ENCODE measurements at regions not wholly inside any gene's neighbourhood (a gene's known extent, or its start where the extent isn't known, plus 50 kb on each side); places are given as distances from the start of the nearest gene placed in this dataset.

DNA sequence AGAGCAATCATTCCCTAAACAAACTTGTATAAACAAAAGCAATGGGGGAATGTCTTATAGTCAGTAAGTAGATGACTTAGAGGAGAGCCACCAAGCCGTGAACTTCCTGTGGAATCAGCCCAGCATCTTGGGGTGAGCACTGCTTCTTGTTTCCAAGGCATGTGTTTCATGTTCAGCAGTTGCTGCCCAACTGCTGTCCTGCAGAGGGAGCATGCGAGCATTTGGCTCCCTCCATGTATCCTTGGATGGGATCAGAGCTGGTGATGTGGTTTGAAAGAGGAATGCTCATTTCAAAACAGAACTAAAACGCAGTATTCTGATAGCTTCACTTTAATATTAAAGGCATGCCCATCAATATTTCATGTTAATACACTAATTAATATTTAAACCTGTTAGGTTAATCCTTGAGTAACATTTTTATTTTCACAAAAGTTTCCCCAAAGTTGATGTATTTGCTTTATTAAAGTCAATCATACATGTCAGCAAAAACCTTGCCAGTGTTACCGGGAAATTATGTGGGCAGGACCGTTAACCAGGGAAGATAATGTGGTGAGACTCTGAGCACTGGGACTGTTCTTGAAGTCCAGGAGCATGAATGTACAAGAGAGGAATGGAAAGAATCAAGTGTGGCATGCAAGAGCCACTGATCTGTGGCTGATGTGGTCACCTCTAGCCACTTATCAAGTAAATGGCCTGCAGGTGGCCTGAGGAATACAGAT lies 172.1 kb upstream of the GGTLC1 start:
- Mint-ChIP-seq H3K27me3 (ENCODE audit: low read depth in 2 of 2) (no peaks in the 10 kb centered on the region), H3K9me3 (no peaks in the 10 kb centered on the region), H3K27ac (no peak overlapping the region), H3K36me3 (no peaks in the 10 kb centered on the region), H3K4me3 (no peak overlapping the region), H3K4me1 (peaks cover 39 to 58% of the 10 kb centered on the region in 2 donors)
- intact Hi-C loops (cut with micrococcal nuclease): no loop called here
- Histone ChIP-seq H3K9me3 (ENCODE audit: control insufficient read depth, insufficient read depth, low read length) (no peaks in the 10 kb centered on the region), H3K4me1 (ENCODE audit: control insufficient read depth, insufficient read depth, low read length) (peaks cover 18% of the 10 kb centered on the region), H3K4me3 (ENCODE audit: low read length) (no peak overlapping the region), H3K36me3 (ENCODE audit: control insufficient read depth, insufficient read depth, low read length) (no peaks in the 10 kb centered on the region), H3K27me3 (ENCODE audit: control insufficient read depth, insufficient read depth, low read length) (no peaks in the 10 kb centered on the region), H3K27ac (ENCODE audit: low read length) (no peak overlapping the region)
- DNase-seq (peak in 1 of 2 donors; percentile 43), ATAC-seq (no peak)
- WGBS (ENCODE audit: insufficient coverage): 39% methylated on average over 4 of the region's 5 CpGs
- TF ChIP-seq, protein P1, sequence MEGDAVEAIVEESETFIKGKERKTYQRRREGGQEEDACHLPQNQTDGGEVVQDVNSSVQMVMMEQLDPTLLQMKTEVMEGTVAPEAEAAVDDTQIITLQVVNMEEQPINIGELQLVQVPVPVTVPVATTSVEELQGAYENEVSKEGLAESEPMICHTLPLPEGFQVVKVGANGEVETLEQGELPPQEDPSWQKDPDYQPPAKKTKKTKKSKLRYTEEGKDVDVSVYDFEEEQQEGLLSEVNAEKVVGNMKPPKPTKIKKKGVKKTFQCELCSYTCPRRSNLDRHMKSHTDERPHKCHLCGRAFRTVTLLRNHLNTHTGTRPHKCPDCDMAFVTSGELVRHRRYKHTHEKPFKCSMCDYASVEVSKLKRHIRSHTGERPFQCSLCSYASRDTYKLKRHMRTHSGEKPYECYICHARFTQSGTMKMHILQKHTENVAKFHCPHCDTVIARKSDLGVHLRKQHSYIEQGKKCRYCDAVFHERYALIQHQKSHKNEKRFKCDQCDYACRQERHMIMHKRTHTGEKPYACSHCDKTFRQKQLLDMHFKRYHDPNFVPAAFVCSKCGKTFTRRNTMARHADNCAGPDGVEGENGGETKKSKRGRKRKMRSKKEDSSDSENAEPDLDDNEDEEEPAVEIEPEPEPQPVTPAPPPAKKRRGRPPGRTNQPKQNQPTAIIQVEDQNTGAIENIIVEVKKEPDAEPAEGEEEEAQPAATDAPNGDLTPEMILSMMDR (IDR thresholded peaks at IDR 0.05): peak; percentile 44

DNA sequence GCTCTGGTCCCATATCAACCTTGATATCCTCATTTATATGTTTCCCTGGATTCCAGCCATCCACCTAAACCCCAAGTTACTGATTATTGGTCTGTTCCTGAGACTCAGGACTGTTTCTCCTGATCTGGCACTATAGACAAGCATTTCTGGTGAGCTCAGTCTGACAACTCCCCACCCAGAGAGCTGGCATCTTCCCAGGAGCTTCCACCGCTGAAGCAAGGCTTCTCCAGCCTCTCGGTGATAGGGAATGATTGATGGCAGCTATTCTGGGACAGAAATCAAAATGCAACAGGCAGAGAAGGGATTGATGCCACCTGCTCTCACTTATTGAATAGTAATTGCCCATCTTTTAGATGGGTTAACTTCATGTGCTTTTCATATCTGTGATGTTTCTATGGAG lies 169.7 kb upstream of the GGTLC1 start:
- Histone ChIP-seq H3K27me3 (ENCODE audit: control insufficient read depth, insufficient read depth, low read length) (no peaks in the 10 kb centered on the region), H3K4me3 (ENCODE audit: low read length) (no peak overlapping the region), H3K9me3 (ENCODE audit: control insufficient read depth, insufficient read depth, low read length) (no peaks in the 10 kb centered on the region), H3K27ac (ENCODE audit: low read length) (no peak overlapping the region), H3K4me1 (ENCODE audit: control insufficient read depth, insufficient read depth, low read length) (peaks cover 18% of the 10 kb centered on the region), H3K36me3 (ENCODE audit: control insufficient read depth, insufficient read depth, low read length) (no peaks in the 10 kb centered on the region)
- no peak for ATAC-seq
- Mint-ChIP-seq H3K27ac (peak overlapping the region; percentile 81 to 94), H3K4me3 (peak overlapping the region; percentile 32), H3K4me1 (peaks cover 44 to 64% of the 10 kb centered on the region in 2 donors), H3K9me3 (no peaks in the 10 kb centered on the region), H3K36me3 (no peaks in the 10 kb centered on the region), H3K27me3 (ENCODE audit: low read depth in 2 of 2) (peaks cover 0 to 8% of the 10 kb centered on the region in 2 donors)
- WGBS (ENCODE audit: insufficient coverage): 85% methylated on average over 2 of the region's 2 CpGs
- TF ChIP-seq, protein P1 (IDR thresholded peaks at IDR 0.05): no peak
- no peak for DNase-seq
- intact Hi-C loops (cut with micrococcal nuclease): no loop called here

DNA sequence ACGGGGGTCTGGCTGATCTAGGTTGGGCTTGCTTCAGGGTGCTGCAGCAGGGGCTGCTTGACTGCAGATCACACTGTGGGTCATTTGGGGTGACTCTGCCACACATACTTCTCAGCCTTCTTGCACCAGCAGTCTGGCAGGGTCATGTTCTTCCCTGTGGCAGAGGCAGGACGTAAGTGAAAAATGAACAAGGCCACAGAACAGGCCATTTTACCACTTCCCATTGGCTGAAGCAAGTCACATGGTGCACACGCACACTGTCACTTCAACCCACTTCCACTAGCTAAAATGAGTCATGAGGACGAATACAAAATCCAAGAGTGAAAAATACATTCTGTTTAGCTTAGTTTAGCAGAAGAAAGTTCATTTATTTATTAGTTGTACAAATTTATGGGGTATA lies 168.6 kb upstream of the GGTLC1 start:
- TF ChIP-seq, protein P1 (IDR thresholded peaks at IDR 0.05): no peak
- peak overlapping the region; percentile 61 for H3K4me3 Mint-ChIP-seq
- no peaks in the 10 kb centered on the region for H3K36me3 Mint-ChIP-seq
- peak overlapping the region; percentile 81 to 94 for H3K27ac Mint-ChIP-seq
- no peaks in the 10 kb centered on the region for H3K9me3 Mint-ChIP-seq
- no peak overlapping the region for H3K4me3 ChIP-seq (ENCODE audit: low read length)
- peak; percentile 71 to 76 for DNase-seq
- peaks cover 18% of the 10 kb centered on the region for H3K4me1 ChIP-seq (ENCODE audit: control insufficient read depth, insufficient read depth, low read length)
- WGBS (ENCODE audit: insufficient coverage): 55% methylated on average over 3 of the region's 4 CpGs
- H3K27ac ChIP-seq (ENCODE audit: low read length): peak overlapping the region; percentile 66
- peaks cover 0 to 11% of the 10 kb centered on the region in 2 donors for H3K27me3 Mint-ChIP-seq (ENCODE audit: low read depth in 2 of 2)
- intact Hi-C loops (cut with micrococcal nuclease): loop anchor here (1.0 to 2.0 kb wide), 2 partner anchors 9 to 26 kb away; no protein-coding TSS in a partner anchor
- no peaks in the 10 kb centered on the region for H3K36me3 ChIP-seq (ENCODE audit: control insufficient read depth, insufficient read depth, low read length)
- H3K27me3 ChIP-seq (ENCODE audit: control insufficient read depth, insufficient read depth, low read length): no peaks in the 10 kb centered on the region
- ATAC-seq: peak; percentile 93 to 98 (median 95)
- peaks cover 54 to 67% of the 10 kb centered on the region in 2 donors for H3K4me1 Mint-ChIP-seq
- no peaks in the 10 kb centered on the region for H3K9me3 ChIP-seq (ENCODE audit: control insufficient read depth, insufficient read depth, low read length)
